Retinal pigment epithelial cell (primary cell): ENCODE measurements at regions not wholly inside any gene's neighbourhood (a gene's known extent, or its start where the extent isn't known, plus 50 kb on each side); places are given as distances from the start of the nearest gene placed in this dataset.

Source experiments
- DNase-seq: peaks from one replicate; pipeline ENCODE4 v3.0.0-alpha.2; 2010; ENCODE audit warnings: low read depth
- H3K4me3 ChIP-seq: 2 replicates; pipeline ENCODE4 v1.5.1; 2011; ENCODE audit warnings: mild to moderate bottlenecking, low read length, control low read depth, moderate library complexity
- CTCF ChIP-seq: conservative IDR thresholded peaks from 2 replicates; pipeline ENCODE4 v1.5.1; 2011; ENCODE audit warnings: low read depth, low read length, control low read depth, inconsistent platforms

GRCh38 chr2:67290451-67291290, 106.5 kb upstream of the ETAA1 start:
- DNase-seq, result peak; percentile 73
- TF ChIP-seq CTCF, result no peak
- H3K4me3 ChIP-seq, result no peak overlapping the region

GRCh38 chr2:67294218-67294617, 102.9 kb upstream of the ETAA1 start:
- no peak for TF ChIP-seq CTCF
- DNase-seq, result no peak
- H3K4me3 ChIP-seq, result no peak overlapping the region

GRCh38 chr2:67295406-67295805, 101.7 kb upstream of the ETAA1 start:
- DNase-seq, result no peak
- no peak overlapping the region for H3K4me3 ChIP-seq
- TF ChIP-seq CTCF, result no peak

GRCh38 chr2:67295851-67296250, 101.3 kb upstream of the ETAA1 start:
- DNase-seq, result no peak
- TF ChIP-seq CTCF, result no peak
- H3K4me3 ChIP-seq, result no peak overlapping the region

GRCh38 chr2:67304300-67304890, 92.7 kb upstream of the ETAA1 start:
- DNase-seq, result no peak
- H3K4me3 ChIP-seq, result no peak overlapping the region
- TF ChIP-seq CTCF, result no peak

GRCh38 chr2:67309281-67309680, 87.9 kb upstream of the ETAA1 start:
- DNase-seq, result no peak
- no peak for TF ChIP-seq CTCF
- H3K4me3 ChIP-seq, result no peak overlapping the region

GRCh38 chr2:67311536-67311935, 85.6 kb upstream of the ETAA1 start:
- no peak for DNase-seq
- H3K4me3 ChIP-seq, result no peak overlapping the region
- TF ChIP-seq CTCF, result no peak
